Fibroblast of lung (primary cell): ENCODE measurements at regions not wholly inside any gene's neighbourhood (a gene's known extent, or its start where the extent isn't known, plus 50 kb on each side); places are given as distances from the start of the nearest gene placed in this dataset.
"Not testable (repeated sequence)": the region's sequence is repeated elsewhere in the genome, so short reads cannot be mapped to it uniquely, and the experiment has no call there.

Source experiments
- DNase-seq, 2 donors: peaks; one replicate each; pipeline versions ENCODE4 v3.0.0 to v3.0.0-alpha.2; 2010; ENCODE audit warnings: low read depth in 2 of 2
- H2AFZ ChIP-seq: 2 replicates; pipeline ENCODE4 v1.5.1; 2012; ENCODE audit warnings: low read length, control low read depth, inconsistent platforms
- H3K27ac ChIP-seq: 2 replicates; pipeline ENCODE4 v1.5.1; 2011; ENCODE audit warnings: low read length, control low read depth; ENCODE audit not compliant: insufficient read depth
- H3K27me3 ChIP-seq: 2 replicates; pipeline ENCODE4 v1.5.1; 2011; ENCODE audit warnings: mild to moderate bottlenecking, low read length; ENCODE audit not compliant: control insufficient read depth, insufficient read depth
- H3K36me3 ChIP-seq: 2 replicates; pipeline ENCODE4 v1.5.1; 2011; ENCODE audit warnings: low read length; ENCODE audit not compliant: control insufficient read depth, insufficient read depth
- H3K4me1 ChIP-seq: 2 replicates; pipeline ENCODE4 v1.5.1; 2011; ENCODE audit warnings: low read length; ENCODE audit not compliant: control insufficient read depth, insufficient read depth; ENCODE audit errors: extremely low read depth
- H3K4me2 ChIP-seq: 2 replicates; pipeline ENCODE4 v1.5.1; 2011; ENCODE audit warnings: low read length, control low read depth; ENCODE audit not compliant: insufficient read depth; ENCODE audit errors: extremely low read depth
- H3K4me3 ChIP-seq, 4 experiments: fragments of 200-600 bp in 1 of 4; sonication (generic) in 1 of 4; replicated peaks in 1 of 4; 2 replicates each; pipeline ENCODE4 v1.5.1; 2011 to 2016; ENCODE audit warnings: low read length in 4 of 4, low read depth in 3 of 4, mild to moderate bottlenecking in 3 of 4, control low read depth in 2 of 4, inconsistent platforms in 1 of 4, mixed read lengths in 1 of 4; ENCODE audit not compliant: insufficient read depth in 1 of 4; ENCODE audit errors: control extremely low read depth in 1 of 4
- H3K79me2 ChIP-seq: 2 replicates; pipeline ENCODE4 v1.5.1; 2012; ENCODE audit warnings: mild to moderate bottlenecking, low read length, inconsistent platforms; ENCODE audit not compliant: control insufficient read depth, insufficient read depth
- H3K9ac ChIP-seq: 2 replicates; pipeline ENCODE4 v1.5.1; 2011; ENCODE audit warnings: mild to moderate bottlenecking, low read length, control low read depth; ENCODE audit not compliant: insufficient read depth
- H3K9me3 ChIP-seq: 2 replicates; pipeline ENCODE4 v1.5.1; 2012; ENCODE audit warnings: low read depth, low read length; ENCODE audit not compliant: control insufficient read depth, insufficient read depth
- H4K20me1 ChIP-seq: 2 replicates; pipeline ENCODE4 v1.5.1; 2011; ENCODE audit warnings: low read length; ENCODE audit not compliant: control insufficient read depth, insufficient read depth; ENCODE audit errors: extremely low read depth
- CTCF ChIP-seq, 2 donors: IDR thresholded peaks in 1 of 2; conservative IDR thresholded peaks in 1 of 2; 1 replicate in 1 of 2; 2 replicates in 1 of 2; pipeline ENCODE4 v1.5.1; 2011 to 2012; ENCODE audit warnings: low read length in 2 of 2, control low read depth in 1 of 2, inconsistent platforms in 1 of 2, low read depth in 1 of 2, mild to moderate bottlenecking in 1 of 2
- EZH2 ChIP-seq: IDR thresholded peaks from 2 replicates; pipeline ENCODE4 v1.5.1; 2012; ENCODE audit warnings: low read length, control low read depth, mild to moderate bottlenecking; ENCODE audit errors: missing control alignments

GRCh38 chr14:23883684-23884540 lies 69.7 kb upstream of the DHRS4 start:
- no peaks in the 10 kb centered on the region for H4K20me1 ChIP-seq
- TF ChIP-seq EZH2 (no peak), CTCF (conservative IDR thresholded peaks at IDR 0.05 in 1 of 2, IDR thresholded peaks at IDR 0.05 in 1 of 2; ENCODE audit: low read depth in 1 of 2, low read length in 2 of 2) (no peak)
- no peak overlapping the region for H3K4me2 ChIP-seq
- no peaks in the 10 kb centered on the region for H3K4me1 ChIP-seq
- H3K9me3 ChIP-seq = no peaks in the 10 kb centered on the region
- no peak overlapping the region for H3K9ac ChIP-seq
- no peaks in the 10 kb centered on the region for H3K27me3 ChIP-seq
- H3K36me3 ChIP-seq = no peaks in the 10 kb centered on the region
- no peaks in the 10 kb centered on the region for H3K79me2 ChIP-seq
- H3K27ac ChIP-seq = no peak overlapping the region
- H3K4me3 ChIP-seq = no peak overlapping the region
- no peak overlapping the region for H2AFZ ChIP-seq
- DNase-seq = no peak

- DNase-seq = no peak
- no peaks in the 10 kb centered on the region for H3K27me3 ChIP-seq
- no peak for TF ChIP-seq EZH2
- no peak for TF ChIP-seq CTCF (conservative IDR thresholded peaks at IDR 0.05 in 1 of 2, IDR thresholded peaks at IDR 0.05 in 1 of 2; ENCODE audit: low read depth in 1 of 2, low read length in 2 of 2)
- no peak overlapping the region for H2AFZ ChIP-seq
- no peak overlapping the region for H3K4me2 ChIP-seq
- H3K79me2 ChIP-seq = no peaks in the 10 kb centered on the region
- no peaks in the 10 kb centered on the region for H3K4me1 ChIP-seq
- H3K9me3 ChIP-seq = no peaks in the 10 kb centered on the region
- no peak overlapping the region for H3K27ac ChIP-seq
- no peaks in the 10 kb centered on the region for H3K36me3 ChIP-seq
- no peak overlapping the region for H3K4me3 ChIP-seq
- H4K20me1 ChIP-seq = no peaks in the 10 kb centered on the region
- H3K9ac ChIP-seq = no peak overlapping the region
Observed at GRCh38 chr14:23884541-23884904, 69.0 kb upstream of the DHRS4 start.

GRCh38 chr14:23887536-23887935 lies 66.0 kb upstream of the DHRS4 start:
- Histone ChIP-seq H4K20me1 (no peaks in the 10 kb centered on the region), H3K4me3 (no peak overlapping the region), H3K4me2 (no peak overlapping the region), H2AFZ (no peak overlapping the region), H3K27me3 (no peaks in the 10 kb centered on the region), H3K9ac (no peak overlapping the region), H3K36me3 (no peaks in the 10 kb centered on the region), H3K4me1 (no peaks in the 10 kb centered on the region), H3K27ac (no peak overlapping the region), H3K9me3 (no peaks in the 10 kb centered on the region), H3K79me2 (no peaks in the 10 kb centered on the region)
- TF ChIP-seq EZH2 = no peak
- TF ChIP-seq CTCF (conservative IDR thresholded peaks at IDR 0.05 in 1 of 2, IDR thresholded peaks at IDR 0.05 in 1 of 2; ENCODE audit: low read depth in 1 of 2, low read length in 2 of 2) = no peak
- DNase-seq = no peak

GRCh38 chr14:23891717-23892116 lies 61.9 kb upstream of the DHRS4 start:
- not testable (repeated sequence) for H3K9me3 ChIP-seq, H3K4me1 ChIP-seq, H3K9ac ChIP-seq, H3K4me3 ChIP-seq, H4K20me1 ChIP-seq, H3K27me3 ChIP-seq, H3K36me3 ChIP-seq, H2AFZ ChIP-seq, H3K27ac ChIP-seq, H3K79me2 ChIP-seq, H3K4me2 ChIP-seq, DNase-seq

- H3K27me3 ChIP-seq, DNase-seq, H3K9me3 ChIP-seq, H3K4me2 ChIP-seq, H3K27ac ChIP-seq, H3K4me3 ChIP-seq, H3K4me1 ChIP-seq, H4K20me1 ChIP-seq, H2AFZ ChIP-seq, H3K79me2 ChIP-seq, H3K36me3 ChIP-seq, H3K9ac ChIP-seq: not testable (repeated sequence)
Observed at GRCh38 chr14:23892289-23892688, 61.3 kb upstream of the DHRS4 start.
